HEK293 (cell line): ENCODE measurements at regions not wholly inside any gene's neighbourhood (a gene's known extent, or its start where the extent isn't known, plus 50 kb on each side); places are given as distances from the start of the nearest gene placed in this dataset.

ENCODE experiments used
- CTCF ChIA-PET: fragments of 350-600 bp; formaldehyde crosslinking; extraction: SDS; loops from one replicate; lab custom pipeline; 2021; ENCODE audit warnings: antibody characterized with exemption; lab: Yijun Ruan, JAX
- POLR2A ChIA-PET: fragments of 300-600 bp; formaldehyde crosslinking; extraction: SDS; loops from one replicate; lab custom pipeline; 2020; ENCODE audit warnings: antibody characterized with exemption, inconsistent platforms; lab: Yijun Ruan, JAX
- H3K27ac ChIP-seq: fragments of 200-500 bp; sonication (Bioruptor generic); 2 replicates; pipeline ENCODE4 v1.5.1; 2014; ENCODE audit warnings: low read depth, low read length, control low read depth, inconsistent platforms; ENCODE audit errors: extremely low read depth
- H3K36me3 ChIP-seq, 2 experiments: fragments of 200-500 bp in 1 of 2; sonication (Bioruptor generic) in 1 of 2; 1 replicate in 1 of 2; 2 replicates in 1 of 2; pipeline ENCODE4 v1.5.1; 2014 to 2017; ENCODE audit warnings: inconsistent platforms in 2 of 2, low read length in 2 of 2; ENCODE audit not compliant: control insufficient read depth in 2 of 2, insufficient read depth in 1 of 2
- H3K4me1 ChIP-seq: fragments of 200-500 bp; sonication (Bioruptor generic); 2 replicates; pipeline ENCODE4 v1.5.1; 2014; ENCODE audit warnings: mild to moderate bottlenecking, low read length, inconsistent platforms; ENCODE audit not compliant: control insufficient read depth, insufficient read depth
- H3K4me3 ChIP-seq: 2 replicates; pipeline ENCODE4 v1.5.1; 2011; ENCODE audit warnings: low read depth, mild to moderate bottlenecking, control low read depth, low read length, moderate library complexity
- H3K9me3 ChIP-seq: fragments of 200-500 bp; sonication (Bioruptor generic); 2 replicates; pipeline ENCODE4 v1.5.1; 2014; ENCODE audit warnings: low read depth, low read length, inconsistent platforms; ENCODE audit not compliant: control insufficient read depth, insufficient read depth
- GLI4 ChIP-seq: fragments of 450-650 bp; formaldehyde crosslinking; IDR thresholded peaks from 2 replicates; pipeline ENCODE4 v1.5.1; 2016; ENCODE audit warnings: missing biosample characterization, missing genetic modification characterization
- HOXC10 ChIP-seq: sonication (generic); formaldehyde crosslinking; IDR thresholded peaks from 2 replicates; pipeline ENCODE4 v1.8.1; 2023; ENCODE audit warnings: mild to moderate bottlenecking, missing genetic modification reagents
- KLF10 ChIP-seq: fragments of 450-650 bp; IDR thresholded peaks from 2 replicates; pipeline ENCODE4 v1.5.1; 2018; ENCODE audit warnings: missing biosample characterization, mild to moderate bottlenecking, missing genetic modification characterization
- MEIS1 ChIP-seq: sonication (generic); formaldehyde crosslinking; IDR thresholded peaks from 2 replicates; pipeline ENCODE4 v1.8.1; 2022; ENCODE audit warnings: missing genetic modification reagents, mild to moderate bottlenecking, borderline replicate concordance
- SALL2 ChIP-seq: fragments of 450-650 bp; formaldehyde crosslinking; IDR thresholded peaks from 2 replicates; pipeline ENCODE4 v1.5.0; 2017; ENCODE audit warnings: missing biosample characterization, mild to moderate bottlenecking, missing genetic modification characterization, borderline replicate concordance
- ZFHX2 ChIP-seq: fragments of 450-650 bp; formaldehyde crosslinking; conservative IDR thresholded peaks from 2 replicates; pipeline ENCODE4 v1.5.1; 2016; ENCODE audit warnings: missing biosample characterization, missing genetic modification characterization
- ZFP3 ChIP-seq: fragments of 450-650 bp; formaldehyde crosslinking; IDR thresholded peaks from 2 replicates; pipeline ENCODE4 v1.5.1; 2016; ENCODE audit warnings: low read depth, missing biosample characterization, missing genetic modification characterization
- ZNF140 ChIP-seq: fragments of 450-650 bp; formaldehyde crosslinking; IDR thresholded peaks from 2 replicates; pipeline ENCODE4 v1.5.1; 2016; ENCODE audit warnings: missing biosample characterization, missing genetic modification characterization
- ZNF155 ChIP-seq: fragments of 450-650 bp; formaldehyde crosslinking; IDR thresholded peaks from 2 replicates; pipeline ENCODE4 v1.5.1; 2016; ENCODE audit warnings: missing biosample characterization, missing genetic modification characterization
- ZNF214 ChIP-seq: fragments of 450-650 bp; formaldehyde crosslinking; IDR thresholded peaks from 2 replicates; pipeline ENCODE4 v1.5.1; 2017; ENCODE audit warnings: missing biosample characterization, mild to moderate bottlenecking, missing genetic modification characterization, borderline replicate concordance
- ZNF274 ChIP-seq, 2 experiments: fragments of 200-500 bp in 1 of 2; fragments of 450-650 bp in 1 of 2; sonication (Bioruptor generic) in 1 of 2; formaldehyde crosslinking in 1 of 2; IDR thresholded peaks; 2 replicates each; pipeline versions ENCODE4 v1.5.1 to v1.6.1; 2014 to 2016; ENCODE audit warnings: borderline replicate concordance in 1 of 2, inconsistent platforms in 1 of 2, low read length in 1 of 2, missing biosample characterization in 1 of 2, missing genetic modification characterization in 1 of 2
- ZNF292 ChIP-seq: fragments of 450-650 bp; formaldehyde crosslinking; IDR thresholded peaks from 2 replicates; pipeline ENCODE4 v1.5.1; 2016; ENCODE audit warnings: low read depth, missing biosample characterization, missing genetic modification characterization, borderline replicate concordance
- ZNF324 ChIP-seq: fragments of 450-650 bp; formaldehyde crosslinking; IDR thresholded peaks from 2 replicates; pipeline ENCODE4 v1.5.1; 2016; ENCODE audit warnings: missing biosample characterization, missing genetic modification characterization
- ZNF341 ChIP-seq: fragments of 450-650 bp; formaldehyde crosslinking; IDR thresholded peaks from 2 replicates; pipeline ENCODE4; 2016; ENCODE audit warnings: low read depth, missing biosample characterization, missing genetic modification characterization
- ZNF423 ChIP-seq: fragments of 450-650 bp; formaldehyde crosslinking; IDR thresholded peaks from 2 replicates; pipeline ENCODE4 v1.5.1; 2016; ENCODE audit warnings: missing biosample characterization, missing genetic modification characterization
- ZNF529 ChIP-seq: fragments of 450-650 bp; formaldehyde crosslinking; IDR thresholded peaks from 2 replicates; pipeline ENCODE4 v1.5.1; 2017; ENCODE audit warnings: missing genetic modification characterization, missing biosample characterization; ENCODE audit not compliant: insufficient replicate concordance
- ZNF530 ChIP-seq: fragments of 450-650 bp; formaldehyde crosslinking; IDR thresholded peaks from 2 replicates; pipeline ENCODE4 v1.5.1; 2016; ENCODE audit warnings: low read depth, missing biosample characterization, missing genetic modification characterization
- ZNF544 ChIP-seq: fragments of 450-650 bp; formaldehyde crosslinking; IDR thresholded peaks from 2 replicates; pipeline ENCODE4 v1.5.0; 2017; ENCODE audit warnings: missing biosample characterization, missing genetic modification characterization
- ZNF561 ChIP-seq: fragments of 450-650 bp; IDR thresholded peaks from 2 replicates; pipeline ENCODE4 v1.5.1; 2018; ENCODE audit warnings: missing biosample characterization, missing genetic modification characterization, borderline replicate concordance
- ZNF623 ChIP-seq: fragments of 450-650 bp; formaldehyde crosslinking; IDR thresholded peaks from 2 replicates; pipeline ENCODE4 v1.5.1; 2016; ENCODE audit warnings: missing biosample characterization, missing genetic modification characterization
- ZNF626 ChIP-seq: fragments of 450-650 bp; sonication (Bioruptor Pico); formaldehyde crosslinking; IDR thresholded peaks from 2 replicates; pipeline ENCODE4 v1.5.1; 2018; ENCODE audit warnings: missing biosample characterization, missing genetic modification characterization, inconsistent platforms
- ZNF654 ChIP-seq: fragments of 450-650 bp; formaldehyde crosslinking; IDR thresholded peaks from 2 replicates; pipeline ENCODE4 v1.5.1; 2016; ENCODE audit warnings: low read depth, missing biosample characterization, missing genetic modification characterization
- ZNF792 ChIP-seq: fragments of 450-650 bp; formaldehyde crosslinking; IDR thresholded peaks from 2 replicates; pipeline ENCODE4 v1.5.1; 2016; ENCODE audit warnings: missing biosample characterization, missing genetic modification characterization
- ZNF837 ChIP-seq: fragments of 450-650 bp; formaldehyde crosslinking; IDR thresholded peaks from 2 replicates; pipeline ENCODE4 v1.5.1; 2016; ENCODE audit warnings: missing biosample characterization, missing genetic modification characterization
- TF ChIP-seq, protein P1 (sequence below): fragments of 450-650 bp; formaldehyde crosslinking; IDR thresholded peaks from 2 replicates; pipeline ENCODE4 v1.5.1; 2016; ENCODE audit warnings: missing biosample characterization, missing genetic modification characterization
- TF ChIP-seq, protein P2 (sequence below): fragments of 450-650 bp; formaldehyde crosslinking; IDR thresholded peaks from 2 replicates; pipeline ENCODE4 v1.5.1; 2016; ENCODE audit warnings: missing biosample characterization, missing genetic modification characterization
- TF ChIP-seq, protein P3 (sequence below): fragments of 450-650 bp; formaldehyde crosslinking; IDR thresholded peaks from 2 replicates; pipeline ENCODE4 v1.5.1; 2016; ENCODE audit warnings: missing biosample characterization, missing genetic modification characterization
- TF ChIP-seq, protein P4 (sequence below): fragments of 450-650 bp; formaldehyde crosslinking; IDR thresholded peaks from 2 replicates; pipeline ENCODE4 v1.5.1; 2016; ENCODE audit warnings: missing biosample characterization, missing genetic modification characterization

DNA sequence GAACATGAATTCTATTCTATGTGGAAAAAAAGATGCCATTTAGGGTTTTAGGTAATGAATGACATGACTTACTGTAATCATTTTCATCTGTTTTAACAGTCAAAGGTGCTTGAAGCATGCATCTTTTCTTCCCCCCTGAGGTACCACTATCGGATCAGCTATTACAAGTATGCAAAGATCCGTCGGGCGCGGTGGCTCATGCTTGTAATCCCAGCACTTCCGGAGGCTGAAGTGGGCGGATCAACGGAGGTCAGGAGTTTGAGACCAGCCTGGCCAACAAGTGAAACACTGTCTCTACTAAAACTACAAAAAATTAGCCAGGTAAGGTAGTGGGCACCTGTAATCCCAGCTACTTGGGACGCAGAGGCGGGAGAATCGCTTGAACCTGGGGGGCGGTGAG is 241.3 kb downstream of the ARAP2 start (continued):
- TF ChIP-seq HOXC10 (CRISPR knock-in tag), result no peak
- TF ChIP-seq ZNF140, result no peak
- TF ChIP-seq, all 188 proteins: peak for 0

DNA sequence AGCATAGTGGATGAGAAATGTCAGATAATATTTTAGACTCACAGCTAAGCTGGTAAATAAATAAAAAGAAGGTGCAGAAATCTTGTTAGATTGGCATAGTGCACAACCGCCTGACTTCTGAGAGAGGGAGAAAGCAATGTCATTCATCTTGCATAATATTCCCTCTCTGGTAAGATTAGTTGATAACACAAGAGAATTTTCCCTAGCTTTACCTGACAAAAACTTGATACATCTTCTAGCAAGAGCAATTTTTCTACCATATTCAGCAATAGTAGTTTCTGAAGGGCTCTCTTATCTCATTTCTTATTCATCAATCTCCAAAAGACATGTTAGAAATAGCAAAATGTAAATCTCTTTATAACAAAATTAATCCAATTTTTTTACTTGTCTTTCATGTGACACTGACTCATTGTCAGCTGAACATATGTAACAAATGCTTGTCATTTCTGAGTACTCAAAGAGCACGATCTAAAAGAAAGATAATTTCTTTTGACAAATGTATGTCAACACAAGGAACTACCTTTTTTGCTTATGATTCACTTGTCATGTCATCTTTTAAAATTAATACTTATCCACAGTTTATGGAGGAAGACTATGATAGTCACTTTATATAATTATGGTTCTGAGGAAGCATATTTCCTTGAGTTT is 240.0 kb downstream of the ARAP2 start:
- ChIA-PET POLR2A (no interaction called here), CTCF (no interaction called here)
- Histone ChIP-seq H3K4me3 (no peak overlapping the region), H3K36me3 (no peaks in the 10 kb centered on the region), H3K9me3 (no peaks in the 10 kb centered on the region), H3K4me1 (no peaks in the 10 kb centered on the region), H3K27ac (no peak overlapping the region)
- TF ChIP-seq ZNF544, result no peak
- TF ChIP-seq ZNF837 (tag by site-specific recombination), result no peak
- TF ChIP-seq ZFHX2 (tag by site-specific recombination), result no peak
- no peak for TF ChIP-seq SALL2 (tag by site-specific recombination)
- TF ChIP-seq ZNF155, result no peak
- no peak for TF ChIP-seq ZNF561
- TF ChIP-seq MEIS1, result no peak
- TF ChIP-seq ZFP3 (tag by site-specific recombination), result no peak
- TF ChIP-seq ZNF140, result no peak
- TF ChIP-seq, protein P1, sequence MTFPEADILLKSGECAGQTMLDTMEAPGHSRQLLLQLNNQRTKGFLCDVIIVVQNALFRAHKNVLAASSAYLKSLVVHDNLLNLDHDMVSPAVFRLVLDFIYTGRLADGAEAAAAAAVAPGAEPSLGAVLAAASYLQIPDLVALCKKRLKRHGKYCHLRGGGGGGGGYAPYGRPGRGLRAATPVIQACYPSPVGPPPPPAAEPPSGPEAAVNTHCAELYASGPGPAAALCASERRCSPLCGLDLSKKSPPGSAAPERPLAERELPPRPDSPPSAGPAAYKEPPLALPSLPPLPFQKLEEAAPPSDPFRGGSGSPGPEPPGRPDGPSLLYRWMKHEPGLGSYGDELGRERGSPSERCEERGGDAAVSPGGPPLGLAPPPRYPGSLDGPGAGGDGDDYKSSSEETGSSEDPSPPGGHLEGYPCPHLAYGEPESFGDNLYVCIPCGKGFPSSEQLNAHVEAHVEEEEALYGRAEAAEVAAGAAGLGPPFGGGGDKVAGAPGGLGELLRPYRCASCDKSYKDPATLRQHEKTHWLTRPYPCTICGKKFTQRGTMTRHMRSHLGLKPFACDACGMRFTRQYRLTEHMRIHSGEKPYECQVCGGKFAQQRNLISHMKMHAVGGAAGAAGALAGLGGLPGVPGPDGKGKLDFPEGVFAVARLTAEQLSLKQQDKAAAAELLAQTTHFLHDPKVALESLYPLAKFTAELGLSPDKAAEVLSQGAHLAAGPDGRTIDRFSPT (tag by site-specific recombination), result no peak
- TF ChIP-seq ZNF274 (IDR thresholded peaks at IDR 0.05; ENCODE audit: low read length), result no peak
- no peak for TF ChIP-seq ZNF274 (tag by site-specific recombination; IDR thresholded peaks at IDR 0.05; ENCODE audit: borderline replicate concordance)
- no peak for TF ChIP-seq ZNF626
- no peak for TF ChIP-seq ZNF423 (tag by site-specific recombination)
- TF ChIP-seq, protein P2, sequence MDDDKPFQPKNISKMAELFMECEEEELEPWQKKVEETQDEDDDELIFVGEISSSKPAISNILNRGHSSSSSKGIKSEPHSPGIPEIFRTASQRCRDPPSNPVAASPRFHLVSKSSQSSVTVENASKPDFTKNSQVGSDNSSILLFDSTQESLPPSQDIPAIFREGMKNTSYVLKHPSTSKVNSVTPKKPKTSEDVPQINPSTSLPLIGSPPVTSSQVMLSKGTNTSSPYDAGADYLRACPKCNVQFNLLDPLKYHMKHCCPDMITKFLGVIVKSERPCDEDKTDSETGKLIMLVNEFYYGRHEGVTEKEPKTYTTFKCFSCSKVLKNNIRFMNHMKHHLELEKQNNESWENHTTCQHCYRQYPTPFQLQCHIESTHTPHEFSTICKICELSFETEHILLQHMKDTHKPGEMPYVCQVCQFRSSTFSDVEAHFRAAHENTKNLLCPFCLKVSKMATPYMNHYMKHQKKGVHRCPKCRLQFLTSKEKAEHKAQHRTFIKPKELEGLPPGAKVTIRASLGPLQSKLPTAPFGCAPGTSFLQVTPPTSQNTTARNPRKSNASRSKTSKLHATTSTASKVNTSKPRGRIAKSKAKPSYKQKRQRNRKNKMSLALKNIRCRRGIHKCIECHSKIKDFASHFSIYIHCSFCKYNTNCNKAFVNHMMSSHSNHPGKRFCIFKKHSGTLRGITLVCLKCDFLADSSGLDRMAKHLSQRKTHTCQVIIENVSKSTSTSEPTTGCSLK (tag by site-specific recombination), result no peak

DNA sequence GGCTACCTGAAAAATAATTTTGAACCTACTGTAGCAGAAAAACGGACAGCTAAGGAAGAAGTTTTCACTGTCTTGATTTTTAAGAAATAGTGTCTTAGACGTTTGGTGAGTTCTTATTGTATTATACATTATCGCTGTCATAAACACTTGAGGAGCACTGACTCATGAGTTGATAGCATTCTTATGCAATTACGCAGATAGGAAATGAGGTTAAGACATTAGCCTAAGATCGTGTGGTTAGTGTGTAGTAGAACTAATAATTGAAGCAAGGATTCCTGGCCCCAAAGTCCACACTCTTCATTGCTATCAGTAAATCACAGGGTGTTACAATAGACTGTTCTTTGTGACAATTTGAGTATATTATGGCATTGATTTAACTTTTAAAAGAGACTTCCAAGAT is 238.1 kb downstream of the ARAP2 start:
- Histone ChIP-seq H3K36me3 (no peaks in the 10 kb centered on the region), H3K9me3 (no peaks in the 10 kb centered on the region), H3K4me3 (no peak overlapping the region), H3K27ac (no peak overlapping the region), H3K4me1 (no peaks in the 10 kb centered on the region)
- CTCF ChIA-PET, result no interaction called here
- POLR2A ChIA-PET, result no interaction called here
- TF ChIP-seq ZNF792 (tag by site-specific recombination) (no peak), ZNF292 (tag by site-specific recombination) (no peak), ZNF341 (tag by site-specific recombination) (no peak), ZNF214 (tag by site-specific recombination) (no peak), ZNF623 (tag by site-specific recombination) (no peak), GLI4 (no peak), ZFHX2 (tag by site-specific recombination) (no peak), ZNF529 (tag by site-specific recombination) (no peak), ZNF654 (tag by site-specific recombination) (no peak), ZNF530 (tag by site-specific recombination) (no peak), ZNF324 (tag by site-specific recombination) (no peak), KLF10 (tag by site-specific recombination) (no peak)
- TF ChIP-seq, protein P3, sequence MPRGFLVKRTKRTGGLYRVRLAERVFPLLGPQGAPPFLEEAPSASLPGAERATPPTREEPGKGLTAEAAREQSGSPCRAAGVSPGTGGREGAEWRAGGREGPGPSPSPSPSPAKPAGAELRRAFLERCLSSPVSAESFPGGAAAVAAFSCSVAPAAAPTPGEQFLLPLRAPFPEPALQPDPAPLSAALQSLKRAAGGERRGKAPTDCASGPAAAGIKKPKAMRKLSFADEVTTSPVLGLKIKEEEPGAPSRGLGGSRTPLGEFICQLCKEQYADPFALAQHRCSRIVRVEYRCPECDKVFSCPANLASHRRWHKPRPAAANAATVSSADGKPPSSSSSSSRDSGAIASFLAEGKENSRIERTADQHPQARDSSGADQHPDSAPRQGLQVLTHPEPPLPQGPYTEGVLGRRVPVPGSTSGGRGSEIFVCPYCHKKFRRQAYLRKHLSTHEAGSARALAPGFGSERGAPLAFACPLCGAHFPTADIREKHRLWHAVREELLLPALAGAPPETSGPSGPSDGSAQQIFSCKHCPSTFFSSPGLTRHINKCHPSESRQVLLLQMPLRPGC (tag by site-specific recombination), result no peak
- TF ChIP-seq, protein P4, sequence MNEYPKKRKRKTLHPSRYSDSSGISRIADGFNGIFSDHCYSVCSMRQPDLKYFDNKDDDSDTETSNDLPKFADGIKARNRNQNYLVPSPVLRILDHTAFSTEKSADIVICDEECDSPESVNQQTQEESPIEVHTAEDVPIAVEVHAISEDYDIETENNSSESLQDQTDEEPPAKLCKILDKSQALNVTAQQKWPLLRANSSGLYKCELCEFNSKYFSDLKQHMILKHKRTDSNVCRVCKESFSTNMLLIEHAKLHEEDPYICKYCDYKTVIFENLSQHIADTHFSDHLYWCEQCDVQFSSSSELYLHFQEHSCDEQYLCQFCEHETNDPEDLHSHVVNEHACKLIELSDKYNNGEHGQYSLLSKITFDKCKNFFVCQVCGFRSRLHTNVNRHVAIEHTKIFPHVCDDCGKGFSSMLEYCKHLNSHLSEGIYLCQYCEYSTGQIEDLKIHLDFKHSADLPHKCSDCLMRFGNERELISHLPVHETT (tag by site-specific recombination), result no peak
